Astrocyte (in vitro differentiated cells and primary cell): ENCODE measurements at regions not wholly inside any gene's neighbourhood (a gene's known extent, or its start where the extent isn't known, plus 50 kb on each side); places are given as distances from the start of the nearest gene placed in this dataset.

Source experiments
- EZH2 ChIP-seq: IDR thresholded peaks from 2 replicates; pipeline ENCODE4 v1.6.1; 2012; ENCODE audit warnings: mild to moderate bottlenecking, low read length, inconsistent platforms; ENCODE audit not compliant: insufficient read depth
- TF ChIP-seq, protein P1 (sequence below): IDR thresholded peaks from 2 replicates; pipeline ENCODE4 v1.5.1; 2011; ENCODE audit warnings: low read depth, mild to moderate bottlenecking, inconsistent platforms, low read length, moderate library complexity; ENCODE audit not compliant: insufficient read depth

- TF ChIP-seq, protein P1, sequence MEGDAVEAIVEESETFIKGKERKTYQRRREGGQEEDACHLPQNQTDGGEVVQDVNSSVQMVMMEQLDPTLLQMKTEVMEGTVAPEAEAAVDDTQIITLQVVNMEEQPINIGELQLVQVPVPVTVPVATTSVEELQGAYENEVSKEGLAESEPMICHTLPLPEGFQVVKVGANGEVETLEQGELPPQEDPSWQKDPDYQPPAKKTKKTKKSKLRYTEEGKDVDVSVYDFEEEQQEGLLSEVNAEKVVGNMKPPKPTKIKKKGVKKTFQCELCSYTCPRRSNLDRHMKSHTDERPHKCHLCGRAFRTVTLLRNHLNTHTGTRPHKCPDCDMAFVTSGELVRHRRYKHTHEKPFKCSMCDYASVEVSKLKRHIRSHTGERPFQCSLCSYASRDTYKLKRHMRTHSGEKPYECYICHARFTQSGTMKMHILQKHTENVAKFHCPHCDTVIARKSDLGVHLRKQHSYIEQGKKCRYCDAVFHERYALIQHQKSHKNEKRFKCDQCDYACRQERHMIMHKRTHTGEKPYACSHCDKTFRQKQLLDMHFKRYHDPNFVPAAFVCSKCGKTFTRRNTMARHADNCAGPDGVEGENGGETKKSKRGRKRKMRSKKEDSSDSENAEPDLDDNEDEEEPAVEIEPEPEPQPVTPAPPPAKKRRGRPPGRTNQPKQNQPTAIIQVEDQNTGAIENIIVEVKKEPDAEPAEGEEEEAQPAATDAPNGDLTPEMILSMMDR, result no peak
- TF ChIP-seq EZH2, result no peak
Observed at GRCh38 chr12:34363050-34363673, 340.9 kb downstream of the ALG10 start.
